GM13976 (cell line): ENCODE measurements at regions not wholly inside any gene's neighbourhood (a gene's known extent, or its start where the extent isn't known, plus 50 kb on each side); places are given as distances from the start of the nearest gene placed in this dataset.

ENCODE experiments used
- DNase-seq: peaks from one replicate; pipeline ENCODE4 v3.0.0; 2012; ENCODE audit warnings: low spot score
- in situ Hi-C: fragments of 300-500 bp; cut with MboI; formaldehyde crosslinking; loops from one replicate; pipeline ENCODE4 v1.12.0; 2022; ENCODE audit warnings: low sequenced_read_pairs, mixed read lengths, inconsistent platforms; ENCODE audit not compliant: unreplicated experiment
- TF ChIP-seq, protein P1 (sequence below): IDR thresholded peaks from 2 replicates; pipeline ENCODE4 v1.5.1; 2012; ENCODE audit warnings: borderline replicate concordance, mild to moderate bottlenecking; ENCODE audit not compliant: insufficient read depth; ENCODE audit errors: extremely low read depth, missing control alignments, control extremely low read depth

DNA sequence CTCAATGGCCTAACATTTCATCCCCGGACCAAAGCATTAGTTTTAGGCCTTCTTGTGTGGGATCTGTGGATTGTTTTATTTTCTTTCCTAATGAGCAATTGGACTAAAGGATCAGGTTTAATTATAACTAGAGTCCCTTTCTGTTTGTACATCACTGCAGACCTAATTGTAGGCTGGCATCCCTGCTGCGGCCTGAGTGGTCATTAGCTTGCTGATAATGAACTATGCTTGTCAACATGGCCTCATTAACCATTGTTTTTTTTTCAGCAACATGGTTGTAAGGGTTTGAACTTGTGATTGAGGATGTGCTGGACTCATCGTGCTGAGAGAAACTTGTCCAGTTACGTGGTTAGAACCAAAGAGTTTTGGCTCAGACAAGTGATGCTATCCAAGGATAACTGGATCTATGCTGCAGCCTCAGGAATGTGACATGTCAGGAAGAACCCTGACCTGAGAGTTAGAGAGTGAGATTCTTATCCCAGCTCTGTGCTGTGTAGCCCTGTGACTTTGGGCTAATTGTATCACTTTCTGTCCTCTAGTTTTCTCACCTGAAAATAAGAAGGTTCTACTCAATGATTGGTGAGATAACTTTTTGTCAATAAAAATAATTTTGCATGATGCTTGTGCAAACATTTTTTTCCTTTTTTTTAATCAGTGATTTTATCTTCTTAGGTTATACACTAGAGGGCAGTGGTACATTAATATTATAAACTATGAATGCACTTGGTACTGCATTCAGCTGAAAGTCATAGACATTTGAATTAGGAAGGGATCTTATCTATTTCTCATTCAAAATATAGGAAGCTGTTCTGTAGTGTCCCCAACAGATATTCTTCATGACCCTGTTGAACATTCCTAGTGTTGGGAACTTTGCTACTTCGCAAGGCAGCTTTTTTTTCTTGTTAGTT is 140.9 kb downstream of the RNF144B start:
- no peak for DNase-seq
- TF ChIP-seq, protein P1, sequence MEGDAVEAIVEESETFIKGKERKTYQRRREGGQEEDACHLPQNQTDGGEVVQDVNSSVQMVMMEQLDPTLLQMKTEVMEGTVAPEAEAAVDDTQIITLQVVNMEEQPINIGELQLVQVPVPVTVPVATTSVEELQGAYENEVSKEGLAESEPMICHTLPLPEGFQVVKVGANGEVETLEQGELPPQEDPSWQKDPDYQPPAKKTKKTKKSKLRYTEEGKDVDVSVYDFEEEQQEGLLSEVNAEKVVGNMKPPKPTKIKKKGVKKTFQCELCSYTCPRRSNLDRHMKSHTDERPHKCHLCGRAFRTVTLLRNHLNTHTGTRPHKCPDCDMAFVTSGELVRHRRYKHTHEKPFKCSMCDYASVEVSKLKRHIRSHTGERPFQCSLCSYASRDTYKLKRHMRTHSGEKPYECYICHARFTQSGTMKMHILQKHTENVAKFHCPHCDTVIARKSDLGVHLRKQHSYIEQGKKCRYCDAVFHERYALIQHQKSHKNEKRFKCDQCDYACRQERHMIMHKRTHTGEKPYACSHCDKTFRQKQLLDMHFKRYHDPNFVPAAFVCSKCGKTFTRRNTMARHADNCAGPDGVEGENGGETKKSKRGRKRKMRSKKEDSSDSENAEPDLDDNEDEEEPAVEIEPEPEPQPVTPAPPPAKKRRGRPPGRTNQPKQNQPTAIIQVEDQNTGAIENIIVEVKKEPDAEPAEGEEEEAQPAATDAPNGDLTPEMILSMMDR = no peak
- in situ Hi-C loops = no loop called here

DNA sequence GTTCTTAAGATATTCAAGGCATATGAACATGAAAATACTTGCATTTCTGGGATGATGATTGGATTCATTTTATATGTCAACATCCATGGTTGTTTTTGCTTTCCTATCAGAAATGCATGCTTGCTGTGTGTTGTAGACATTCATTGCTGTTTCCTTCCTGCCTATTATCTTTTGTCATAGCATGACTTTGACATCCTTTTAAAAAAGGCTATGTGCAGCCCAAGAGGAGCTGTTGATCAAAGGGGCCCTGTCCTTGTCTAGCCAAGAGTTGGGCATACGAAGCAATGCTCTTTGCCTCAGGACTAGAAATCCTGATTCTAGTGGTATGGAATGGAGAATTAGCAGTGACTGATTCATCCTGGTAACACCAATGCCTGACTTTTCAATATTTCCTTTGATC is 143.1 kb downstream of the RNF144B start:
- TF ChIP-seq, protein P1 = no peak
- DNase-seq = no peak
- in situ Hi-C loops = no loop called here

DNA sequence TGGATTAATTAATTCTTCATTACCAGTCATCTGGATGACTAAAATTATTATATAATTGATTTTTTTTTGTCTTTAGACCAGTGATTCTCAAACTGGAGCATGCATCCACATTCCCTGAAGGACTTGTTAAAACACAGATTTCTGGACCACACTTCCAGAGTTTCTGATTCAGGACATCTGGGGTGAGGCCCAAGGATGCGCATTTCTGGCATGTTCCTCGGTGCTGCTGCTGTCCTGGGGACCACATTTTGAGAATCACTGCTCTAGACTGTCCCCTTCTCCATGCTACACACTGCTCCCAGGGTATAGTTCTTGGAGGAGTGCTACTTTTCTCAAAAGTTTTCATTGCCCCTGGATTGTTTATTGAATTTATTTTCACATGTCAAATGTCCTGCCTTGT is 145.0 kb downstream of the RNF144B start:
- in situ Hi-C loops = no loop called here

DNA sequence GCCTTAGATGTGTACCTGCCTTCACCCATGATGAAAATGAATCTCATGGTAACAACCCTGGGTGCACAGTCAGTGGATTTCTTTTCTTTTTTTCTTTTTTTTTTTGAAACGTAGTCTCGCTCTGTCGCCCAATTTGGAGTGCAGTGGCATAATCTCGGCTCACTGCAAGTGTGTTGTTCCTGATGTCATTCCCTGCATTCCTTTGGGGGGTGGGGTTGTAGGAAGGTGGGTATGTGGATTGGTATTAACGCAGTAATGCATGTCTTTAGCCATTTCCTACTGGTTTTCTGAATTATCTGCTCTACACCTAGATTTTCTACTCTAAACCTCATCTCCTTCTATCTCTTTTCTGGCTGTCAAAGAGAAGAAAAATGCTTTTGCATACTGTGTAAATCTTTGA is 146.6 kb downstream of the RNF144B start:
- in situ Hi-C loops = no loop called here
- TF ChIP-seq, protein P1 = no peak
- no peak for DNase-seq

More for the DNA sequence above, 145.0 kb downstream of the RNF144B start:
- TF ChIP-seq, protein P1 = no peak
- no peak for DNase-seq

DNA sequence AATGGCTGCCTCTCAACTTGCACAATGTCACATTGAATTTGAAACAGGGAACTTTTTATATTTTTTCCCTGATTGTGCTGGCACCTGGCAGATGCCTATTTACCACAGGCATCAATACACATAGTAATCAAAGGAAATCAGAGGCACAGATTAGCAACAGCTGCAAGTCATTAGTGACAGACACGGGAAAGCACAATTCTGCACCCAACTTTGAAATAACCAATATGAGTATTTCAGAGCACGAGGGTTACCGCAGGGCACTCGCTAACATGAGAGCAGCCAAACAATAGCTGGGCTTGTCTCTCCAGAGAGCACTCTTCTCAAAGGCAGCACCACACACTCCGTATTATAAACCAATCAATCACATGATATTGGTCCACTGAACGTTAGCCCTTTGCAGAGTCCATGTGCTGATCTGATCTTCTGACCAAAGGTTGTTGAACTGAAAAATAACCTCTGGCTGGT is 149.5 kb downstream of the RNF144B start:
- DNase-seq = no peak
- TF ChIP-seq, protein P1 = no peak
- in situ Hi-C loops = no loop called here

DNA sequence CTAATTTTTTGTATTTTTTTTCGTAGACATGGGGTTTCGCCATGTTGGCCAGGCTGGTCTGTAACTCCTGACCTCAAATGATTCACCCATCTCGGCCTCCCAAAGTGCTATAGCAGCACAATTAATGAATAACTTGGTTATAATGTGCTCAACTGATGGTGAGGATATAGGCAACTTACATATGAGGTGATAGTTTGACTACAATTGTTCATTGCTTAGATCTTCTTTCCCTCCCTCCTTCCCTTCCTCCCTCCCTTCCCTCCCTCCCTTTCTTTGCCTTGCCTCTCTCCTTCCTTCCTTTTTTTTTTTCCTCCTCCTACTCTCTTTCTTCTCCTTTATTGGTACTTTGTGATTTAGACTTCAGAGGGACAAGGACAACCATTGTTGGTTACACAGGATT is 151.2 kb downstream of the RNF144B start:
- in situ Hi-C loops = no loop called here
- TF ChIP-seq, protein P1 = no peak
- no peak for DNase-seq
